ENCODE measurements at regions not wholly inside any gene's neighbourhood (a gene's known extent, or its start where the extent isn't known, plus 50 kb on each side); places are given as distances from the start of the nearest gene placed in this dataset.

GRCh38 chr15:31498329-31498728 lies 171.7 kb downstream of the KLF13 start:
- TF ChIP-seq CTCF (conservative IDR thresholded peaks at IDR 0.05 in 1 of 2, IDR thresholded peaks at IDR 0.05 in 1 of 2; ENCODE audit: low read depth in 1 of 2, low read length in 2 of 2), result no peak
- no peak for TF ChIP-seq EZH2 (IDR thresholded peaks at IDR 0.05; ENCODE audit: low read length, missing control alignments)
